ENCODE measurements at regions not wholly inside any gene's neighbourhood (a gene's known extent, or its start where the extent isn't known, plus 50 kb on each side); places are given as distances from the start of the nearest gene placed in this dataset.

DNA sequence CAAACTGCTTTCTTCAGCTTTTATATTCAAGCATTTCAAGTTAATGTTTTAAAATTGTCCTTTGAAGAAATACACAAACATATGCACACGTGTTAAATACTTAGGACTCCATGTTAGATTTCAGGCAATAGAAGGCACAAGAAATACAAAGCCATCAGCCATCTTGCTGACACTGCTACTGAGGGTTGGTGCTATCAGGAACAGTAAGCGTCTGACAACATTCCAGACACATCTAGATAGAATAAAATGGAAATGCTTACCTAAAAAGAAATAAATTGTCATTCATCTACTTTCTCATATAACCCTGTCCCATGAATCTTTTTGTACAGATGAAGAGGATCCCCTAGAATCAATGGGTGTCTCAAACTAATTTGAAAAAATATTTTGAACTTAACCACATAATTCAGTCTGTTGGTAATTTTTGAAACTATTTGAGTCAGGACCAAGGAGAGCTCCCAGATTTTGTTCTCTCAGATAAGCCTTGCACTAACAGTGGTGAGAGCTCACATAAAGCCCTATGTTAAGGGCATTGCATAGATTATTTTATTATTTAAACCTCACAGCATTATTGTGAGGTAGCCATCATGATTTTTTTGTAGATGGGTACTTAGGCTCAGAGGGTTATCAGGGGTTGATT is 631.1 kb upstream of the POU3F2 start:
- DNase-seq = no peak

DNA sequence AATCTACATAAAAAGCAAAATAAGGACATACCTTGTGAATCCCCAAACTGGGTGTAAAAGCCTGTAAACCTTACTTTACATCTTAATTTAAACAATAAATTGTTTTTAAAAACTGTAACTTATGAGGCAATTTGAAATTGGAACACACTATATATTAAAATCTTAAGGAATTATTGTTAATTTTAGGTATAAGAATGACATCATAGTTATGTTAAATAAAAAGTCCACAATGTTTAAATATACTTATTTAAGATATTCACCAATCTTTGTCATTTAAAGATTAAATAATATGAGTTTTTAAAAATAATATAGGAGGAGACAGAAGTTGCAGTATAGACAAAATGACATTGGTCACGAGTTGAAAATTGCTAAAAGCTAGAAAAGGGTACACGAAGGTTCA is 621.9 kb upstream of the POU3F2 start:
- DNase-seq = no peak

DNA sequence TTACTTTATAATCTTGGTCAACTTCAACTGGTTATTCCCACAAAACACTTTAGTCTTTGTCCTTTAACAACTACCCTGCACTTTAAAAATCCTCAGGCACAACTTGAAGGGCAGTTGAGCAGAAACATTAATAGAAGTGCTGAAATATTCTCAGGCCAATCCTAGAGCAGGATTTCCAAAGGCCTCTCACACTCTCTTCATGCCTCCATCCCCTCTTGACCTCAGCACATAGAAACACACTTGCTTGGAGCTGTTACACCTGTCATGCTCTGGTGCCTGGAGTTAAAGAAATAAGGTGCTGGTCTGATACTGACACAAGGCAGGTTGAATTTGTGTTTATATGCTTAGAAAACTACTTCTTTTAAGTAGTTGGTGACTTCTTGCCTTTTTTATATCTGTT is 618.8 kb upstream of the POU3F2 start:
- DNase-seq = no peak

DNA sequence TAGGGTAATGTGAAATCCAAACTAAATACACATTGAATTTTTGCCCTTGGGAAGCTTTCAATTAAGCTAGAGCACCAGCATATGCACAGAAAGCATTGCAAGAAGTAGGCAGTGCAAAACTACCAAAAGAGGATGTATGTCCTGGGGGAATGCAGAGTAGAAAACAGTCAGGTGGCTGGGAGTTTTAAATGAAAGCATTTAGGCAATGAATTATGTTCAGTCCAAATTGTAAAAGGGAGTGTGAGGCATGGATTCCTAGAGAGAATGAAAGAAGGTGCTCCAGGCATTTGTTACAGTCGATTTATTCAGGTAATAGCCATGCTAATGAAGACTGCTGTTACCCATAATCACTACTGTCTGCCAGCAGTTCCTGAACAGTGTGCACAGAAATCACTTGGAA is 604.1 kb upstream of the POU3F2 start:
- DNase-seq = no peak

DNA sequence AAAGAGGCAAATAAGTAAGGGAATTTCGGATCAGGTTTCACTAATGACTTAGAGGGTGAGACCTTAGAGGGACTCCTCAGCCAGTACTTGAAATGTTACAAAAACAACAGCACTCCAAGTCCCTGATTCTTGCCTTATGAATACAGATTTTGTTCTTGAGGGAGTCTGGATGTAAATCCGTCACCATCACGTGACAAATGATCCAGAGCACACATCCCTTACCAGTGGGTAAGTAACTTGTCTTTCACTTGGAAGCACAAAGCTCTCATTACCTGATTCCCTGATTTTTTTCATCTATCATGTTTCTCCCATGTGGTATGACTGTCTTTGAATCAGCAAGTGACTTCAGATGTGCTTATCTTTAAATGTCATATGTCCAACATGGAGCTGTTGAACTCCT is 595.3 kb upstream of the POU3F2 start:
- no peak for DNase-seq

DNA sequence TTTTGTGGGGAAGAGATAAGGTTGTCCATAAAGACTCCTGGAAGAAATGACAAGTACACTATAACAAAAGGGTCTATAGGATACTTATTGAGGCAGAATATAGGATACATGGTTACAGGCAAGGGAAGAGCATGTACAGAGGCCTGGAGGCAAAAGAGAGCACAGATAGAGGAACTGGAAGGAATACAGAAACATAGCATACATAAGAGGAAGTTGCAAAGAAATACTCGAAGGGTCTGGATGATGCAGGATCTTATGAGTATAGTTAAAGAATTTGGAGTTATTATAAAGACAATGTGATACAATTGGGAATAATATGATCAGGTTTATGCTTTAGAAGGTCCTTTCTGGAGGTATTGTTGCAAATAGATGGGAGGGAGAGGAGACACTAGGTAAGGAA is 592.7 kb upstream of the POU3F2 start:
- DNase-seq = no peak

DNA sequence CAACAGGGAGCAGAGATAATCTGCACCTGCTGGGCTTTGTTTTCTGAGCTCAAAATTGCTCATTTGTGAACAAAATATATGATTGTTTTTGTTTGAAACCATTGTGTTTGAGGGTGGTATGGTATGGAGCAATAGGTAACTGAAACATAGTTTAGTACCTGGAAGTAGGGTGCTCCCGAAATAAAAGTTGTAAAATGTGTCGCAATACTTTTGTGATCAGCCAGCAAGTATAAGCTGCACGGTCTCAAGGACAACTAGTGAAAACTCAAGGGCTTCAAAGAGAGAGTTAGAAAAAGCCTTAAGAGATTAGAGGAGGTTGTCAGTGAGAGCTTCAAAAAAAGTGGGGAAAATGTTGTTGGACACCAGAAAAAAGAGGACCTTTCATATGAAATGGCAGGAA is 579.8 kb upstream of the POU3F2 start:
- no peak for DNase-seq

DNA sequence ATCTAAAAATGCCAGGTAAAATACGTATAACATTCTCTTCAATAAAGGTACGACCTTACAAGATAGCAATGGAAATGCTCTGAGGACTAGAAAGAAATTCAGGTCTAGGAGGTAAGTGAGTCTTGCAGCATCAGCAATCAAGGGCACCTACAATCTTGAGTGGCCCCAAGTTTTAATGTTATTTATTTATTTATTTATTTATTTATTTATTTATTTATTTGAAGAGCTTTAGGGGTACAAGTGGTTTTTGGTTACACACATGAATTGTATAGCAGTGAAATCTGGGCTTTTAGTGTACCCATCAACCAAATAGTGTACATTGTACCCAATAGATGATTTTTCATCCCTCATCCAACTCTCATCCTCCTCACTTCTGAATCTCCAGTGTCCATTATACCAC is 574.0 kb upstream of the POU3F2 start:
- no peak for DNase-seq

DNA sequence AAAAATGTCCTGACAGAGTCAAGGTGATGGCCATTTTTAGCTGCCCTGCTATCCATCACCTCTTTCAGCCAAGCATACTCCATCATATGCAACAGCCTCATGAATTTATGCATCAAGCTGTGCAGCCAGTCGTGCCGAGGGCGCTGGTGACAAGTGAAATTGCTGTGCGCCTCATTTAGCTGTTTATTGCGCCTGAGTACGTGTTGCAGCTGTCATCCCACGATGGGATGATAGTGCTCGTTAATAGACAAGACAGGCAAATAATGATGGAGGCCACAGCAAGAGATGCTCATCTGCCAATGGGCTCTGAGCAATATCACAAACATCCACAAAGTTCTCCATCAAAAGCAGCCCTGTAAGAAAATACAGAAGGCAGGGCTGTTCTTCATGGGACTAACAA is 562.3 kb upstream of the POU3F2 start:
- no peak for DNase-seq

DNA sequence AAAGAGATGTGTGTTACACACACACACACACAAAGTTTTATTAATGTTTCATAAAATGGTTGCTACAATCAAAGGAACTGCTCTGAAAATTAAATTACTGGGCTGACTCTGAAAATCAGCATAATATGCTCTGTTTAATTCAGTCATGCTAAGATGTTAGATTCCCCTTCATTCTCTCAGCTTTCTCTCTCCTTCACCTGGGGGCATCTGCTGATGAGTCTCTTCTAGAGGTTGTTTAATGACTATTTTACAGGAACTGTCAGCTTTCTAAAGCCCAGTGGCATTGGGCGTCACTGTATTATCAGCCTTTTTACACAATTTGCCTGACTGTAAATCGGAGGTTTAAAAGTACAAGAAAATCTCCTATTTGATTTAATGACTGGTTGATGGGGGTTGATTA is 559.7 kb upstream of the POU3F2 start:
- no peak for DNase-seq

DNA sequence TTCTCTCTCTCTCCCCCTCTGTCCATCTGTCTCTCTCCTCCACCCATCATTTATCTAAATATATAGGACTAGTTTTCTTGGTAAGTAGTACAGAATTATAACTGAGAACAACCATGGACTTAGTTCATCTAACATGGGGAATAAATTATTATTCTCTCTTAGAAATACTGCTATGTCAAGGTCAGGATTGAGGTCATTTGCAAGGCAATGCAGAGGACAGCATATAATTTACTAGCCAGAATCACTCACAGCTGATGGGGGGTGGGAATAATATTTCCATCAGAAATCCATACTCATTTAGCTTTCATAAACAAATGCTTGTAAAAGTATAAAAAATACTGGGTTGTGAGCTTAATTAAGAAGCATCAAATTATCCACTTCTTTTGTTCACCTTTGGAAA is 553.9 kb upstream of the POU3F2 start:
- DNase-seq = no peak

DNA sequence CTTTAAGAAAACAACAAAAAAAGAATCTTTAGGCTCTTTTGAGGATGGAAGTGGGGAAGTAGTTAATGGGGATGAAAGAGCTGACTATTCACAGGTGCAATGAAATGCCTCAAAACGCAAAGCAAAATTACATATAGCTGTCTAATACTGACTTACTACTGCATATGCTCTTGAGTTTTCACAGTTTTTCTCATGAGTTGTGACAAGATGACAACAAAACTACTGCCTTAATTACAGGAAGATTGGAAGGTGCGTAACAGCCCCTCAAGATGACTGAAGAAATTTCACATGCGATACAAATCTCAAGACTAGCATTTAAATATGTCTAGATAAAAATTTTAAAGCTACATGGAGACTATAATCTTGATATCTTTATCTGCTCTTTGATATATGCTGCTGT is 547.8 kb upstream of the POU3F2 start:
- DNase-seq = no peak

DNA sequence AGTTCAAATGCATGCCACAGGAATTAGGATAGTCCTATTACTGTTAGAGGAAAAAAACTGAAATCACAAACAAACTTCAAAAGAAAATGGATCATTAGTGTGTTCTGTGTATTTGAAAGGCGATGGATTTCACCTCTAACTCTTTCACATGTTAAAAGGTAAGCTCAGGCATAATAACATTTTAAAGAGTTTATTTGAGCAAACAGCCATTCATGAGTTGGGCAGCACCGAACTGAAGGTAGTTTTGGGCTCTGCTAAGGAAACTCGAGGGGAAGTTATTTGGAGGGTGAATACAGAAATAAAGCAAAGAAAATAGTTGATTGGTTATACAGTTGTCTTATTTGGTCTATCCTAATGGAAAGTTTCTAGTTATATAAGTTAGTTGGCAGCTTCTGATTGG is 546.5 kb upstream of the POU3F2 start:
- no peak for DNase-seq

DNA sequence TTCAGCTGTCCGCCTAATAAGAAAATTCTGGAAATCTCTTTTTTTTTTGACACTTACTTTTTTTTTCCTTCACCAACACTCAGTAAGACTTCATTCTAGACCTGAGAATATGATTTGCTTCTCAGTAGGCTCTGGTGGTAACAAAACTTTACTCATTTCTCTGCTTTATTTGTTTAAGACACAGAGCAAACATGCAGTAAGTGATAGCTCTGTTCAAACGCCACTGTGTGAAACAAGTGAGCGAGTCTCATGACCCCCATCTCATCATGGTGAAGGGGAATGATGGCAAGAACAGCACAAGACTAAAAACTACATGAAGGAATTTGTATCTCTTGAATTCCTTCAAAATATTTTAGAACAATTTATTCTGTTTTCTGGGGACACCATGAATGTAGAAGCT is 541.6 kb upstream of the POU3F2 start:
- no peak for DNase-seq

DNA sequence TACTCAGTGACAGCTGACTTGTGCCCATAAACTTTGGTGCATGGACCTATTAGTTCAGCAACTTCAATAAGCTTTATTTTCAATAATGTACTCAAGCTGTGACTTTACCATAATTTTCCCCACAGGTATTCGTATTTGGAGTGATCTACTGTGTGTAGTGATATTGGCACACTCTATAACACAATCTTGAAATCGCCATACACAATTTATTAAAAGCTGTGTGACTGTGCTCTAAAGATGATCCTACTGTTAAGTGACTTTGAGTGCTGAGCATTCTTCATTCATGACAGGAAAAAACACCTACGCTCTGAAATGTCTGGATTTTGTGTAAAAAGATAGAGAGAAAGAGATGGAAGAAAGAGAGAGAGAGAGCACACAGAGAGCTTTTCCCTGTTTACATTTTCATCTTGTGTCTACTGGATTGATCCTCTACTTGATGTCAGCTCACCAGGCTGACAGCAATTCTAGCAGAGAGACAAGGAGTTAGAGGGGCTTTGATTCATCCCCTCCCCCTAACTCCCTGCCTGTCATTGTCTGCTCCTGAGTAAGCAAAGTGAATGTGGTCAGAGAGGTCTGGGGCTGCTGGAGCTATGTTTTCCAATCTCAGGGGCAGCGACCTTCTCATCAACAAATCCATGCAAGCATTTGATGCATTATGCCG is 538.7 kb upstream of the POU3F2 start:
- DNase-seq = no peak

DNA sequence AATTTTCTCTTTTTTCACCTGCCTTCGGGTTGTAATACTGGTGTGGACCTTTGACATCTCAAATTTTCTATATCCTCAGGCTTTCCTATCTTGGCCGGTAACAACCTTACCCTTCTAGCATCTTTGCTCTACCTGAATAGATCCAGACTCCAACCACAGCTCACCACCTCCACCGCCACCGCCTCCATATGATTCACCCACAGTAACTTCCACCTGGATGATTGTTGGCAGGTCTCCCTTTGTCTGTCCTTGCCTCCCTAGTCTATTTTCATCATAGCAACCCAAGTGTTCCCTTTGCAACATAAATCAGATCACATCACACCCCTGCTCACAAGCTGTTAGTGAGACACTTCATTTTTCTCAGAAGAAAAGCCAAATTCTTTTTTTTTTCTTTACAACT is 525.8 kb upstream of the POU3F2 start:
- no peak for DNase-seq

DNA sequence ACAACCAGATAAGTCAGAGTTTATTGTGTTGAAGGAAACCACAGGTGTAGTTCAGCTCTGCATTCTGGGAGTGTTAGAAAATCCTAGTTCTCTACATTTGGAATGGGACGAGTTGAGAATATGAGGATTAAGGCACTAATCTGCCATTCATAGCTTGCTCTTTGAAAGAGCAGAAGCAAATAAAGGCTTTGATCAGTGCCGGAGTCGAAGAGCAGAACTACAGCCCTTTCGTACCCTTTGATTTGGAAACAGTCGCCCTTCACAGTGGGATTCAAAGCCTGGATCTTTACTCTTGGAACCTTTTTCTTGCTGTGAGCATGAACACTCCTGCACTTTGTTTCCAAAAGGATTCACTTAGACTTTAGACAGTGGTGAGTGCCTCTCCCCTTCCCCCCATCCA is 523.9 kb upstream of the POU3F2 start:
- DNase-seq = no peak

DNA sequence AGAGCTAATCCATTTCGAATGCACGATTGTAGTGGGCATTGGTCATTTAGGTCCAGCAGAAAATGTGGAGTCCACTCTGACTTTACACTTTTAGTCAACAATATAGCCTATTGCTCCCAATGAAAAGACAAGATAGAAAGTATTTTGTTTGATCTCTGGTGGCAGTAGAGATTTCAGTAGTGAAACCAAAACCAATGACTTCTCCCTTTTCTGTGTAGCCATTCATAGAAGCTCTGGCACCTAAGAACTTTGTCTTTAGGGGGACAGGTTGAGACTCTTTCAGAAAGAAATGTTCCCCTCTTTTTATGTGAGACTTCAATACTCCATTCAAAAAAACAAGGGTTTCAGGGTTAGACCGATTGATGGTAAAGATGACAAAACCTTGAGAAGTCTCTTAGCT is 510.8 kb upstream of the POU3F2 start:
- DNase-seq = no peak

DNA sequence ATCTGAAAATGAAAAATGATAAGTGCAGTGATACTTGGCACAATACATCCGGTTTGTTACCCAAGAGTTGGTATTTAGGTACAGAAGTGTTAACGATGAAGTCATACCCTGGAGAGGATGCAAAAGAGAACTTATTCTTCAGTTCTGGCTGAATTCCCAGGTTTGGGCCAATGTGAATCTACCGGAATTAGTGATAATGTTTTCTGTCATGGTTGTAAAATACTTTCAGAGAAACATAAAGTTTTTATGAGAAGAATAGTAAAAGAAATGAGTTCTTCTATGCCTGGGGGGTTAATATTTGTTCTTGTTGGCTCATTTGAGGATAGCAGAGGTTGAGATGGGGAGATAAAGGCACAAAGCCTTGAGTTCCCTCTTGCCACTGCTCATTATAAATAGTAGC is 509.9 kb upstream of the POU3F2 start:
- no peak for DNase-seq

DNA sequence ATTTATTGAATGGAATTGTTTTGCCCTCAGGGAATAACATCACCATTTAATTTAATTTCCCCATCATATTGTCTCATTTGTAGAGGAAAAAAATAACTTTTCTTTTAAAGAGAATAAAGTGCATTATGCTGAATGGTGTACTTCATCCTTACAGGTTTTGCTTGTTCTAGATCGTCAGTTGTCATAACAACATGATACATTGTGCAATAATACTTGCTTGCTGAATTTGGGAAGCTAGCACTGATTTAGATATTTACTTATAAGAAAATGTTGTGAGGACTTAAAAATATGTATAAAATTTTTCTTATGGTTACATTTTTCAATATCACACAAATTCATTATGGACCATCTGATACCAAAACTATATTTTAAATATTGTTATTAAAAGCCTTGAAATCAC is 509.0 kb upstream of the POU3F2 start:
- no peak for DNase-seq

DNA sequence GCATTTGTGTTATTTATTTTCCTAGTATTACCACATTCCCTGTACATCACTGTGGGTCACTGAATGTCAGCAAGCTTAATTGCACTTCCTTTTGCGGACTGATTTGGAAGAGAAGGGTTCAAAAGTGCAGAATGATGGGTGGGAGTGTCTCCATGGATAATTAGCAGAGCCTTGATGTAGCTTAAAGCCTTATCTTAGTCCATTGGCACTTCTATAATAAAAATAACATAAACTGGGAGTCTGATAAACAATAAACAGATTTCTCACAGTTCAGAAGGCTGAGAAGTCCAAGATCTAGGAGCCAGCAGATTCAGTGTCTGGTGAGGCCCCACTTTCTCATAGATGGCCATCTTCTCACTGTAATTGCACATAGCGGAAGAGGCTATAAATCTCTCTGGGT is 501.1 kb upstream of the POU3F2 start:
- no peak for DNase-seq

DNA sequence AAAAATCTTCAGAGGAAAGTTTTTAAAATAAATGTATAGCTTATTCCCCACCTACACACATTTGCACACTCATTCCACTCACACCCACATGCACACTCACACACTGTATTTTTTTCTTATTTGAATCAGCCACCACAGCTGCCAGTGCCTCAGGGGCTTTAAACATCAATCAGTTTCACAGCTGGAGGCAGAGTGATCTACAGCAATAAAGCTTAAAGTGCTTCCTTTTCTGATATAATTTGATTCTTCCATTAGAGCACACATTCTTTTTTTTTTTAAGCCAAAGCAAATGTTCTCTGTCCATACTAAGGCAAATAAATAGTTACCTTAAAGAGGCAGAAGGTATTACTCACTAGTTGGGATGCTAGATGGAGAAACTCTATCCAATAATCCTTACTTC is 498.8 kb upstream of the POU3F2 start:
- no peak for DNase-seq

DNA sequence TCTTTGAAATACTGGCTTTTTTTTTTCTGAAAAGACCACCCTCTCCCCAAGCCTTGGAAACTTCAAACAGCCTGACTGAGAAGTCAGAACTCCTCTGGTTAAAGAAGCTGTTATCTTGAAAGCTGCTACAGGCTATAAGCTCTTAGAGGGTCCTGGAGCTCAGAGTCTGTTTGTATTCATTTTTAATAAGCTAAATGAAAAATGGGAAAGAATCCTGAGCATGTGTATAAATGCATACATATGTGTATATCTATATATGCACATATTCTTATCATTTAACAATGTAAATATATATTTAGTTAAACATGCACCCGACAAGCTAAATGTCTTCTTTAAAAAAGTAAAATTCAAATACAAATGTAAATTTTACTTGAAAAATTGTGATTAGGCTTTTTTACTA is 494.9 kb upstream of the POU3F2 start:
- DNase-seq = no peak

DNA sequence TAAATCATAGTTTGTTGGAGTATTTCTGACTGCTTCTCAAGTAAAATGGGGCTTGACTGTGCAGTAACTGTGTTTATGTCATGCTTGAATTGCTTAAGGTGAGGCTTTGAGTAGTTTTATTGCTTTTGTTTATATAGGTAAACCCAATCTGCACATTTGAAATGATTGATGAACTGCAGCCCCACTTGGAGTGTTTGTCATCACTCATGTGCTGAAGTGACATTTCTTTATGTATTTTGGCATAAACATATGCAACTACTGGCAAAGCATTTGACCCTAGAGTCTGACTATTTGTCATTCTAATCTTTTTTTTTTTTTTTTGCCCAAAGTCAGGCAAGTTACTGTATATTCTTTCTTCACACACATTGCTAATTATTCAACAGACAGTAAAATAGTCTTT is 491.4 kb upstream of the POU3F2 start:
- DNase-seq = no peak

DNA sequence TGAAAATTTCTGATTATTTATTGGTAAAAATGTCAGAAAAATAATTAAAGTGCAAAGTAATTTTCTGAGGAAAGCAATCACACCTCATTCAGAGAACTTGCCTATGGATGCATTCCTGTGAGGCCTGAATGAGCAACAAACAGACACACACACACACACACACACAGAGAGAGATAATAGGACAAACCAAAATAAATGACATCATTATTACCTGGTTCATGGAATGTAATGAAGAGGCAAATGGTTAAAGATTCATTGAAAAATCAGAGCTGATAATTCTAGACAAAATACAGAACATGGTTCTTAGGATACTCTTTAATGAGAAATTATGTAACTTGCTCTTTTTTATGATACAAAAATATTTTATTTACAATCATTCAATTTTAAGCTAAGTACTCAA is 490.6 kb upstream of the POU3F2 start:
- DNase-seq = no peak

DNA sequence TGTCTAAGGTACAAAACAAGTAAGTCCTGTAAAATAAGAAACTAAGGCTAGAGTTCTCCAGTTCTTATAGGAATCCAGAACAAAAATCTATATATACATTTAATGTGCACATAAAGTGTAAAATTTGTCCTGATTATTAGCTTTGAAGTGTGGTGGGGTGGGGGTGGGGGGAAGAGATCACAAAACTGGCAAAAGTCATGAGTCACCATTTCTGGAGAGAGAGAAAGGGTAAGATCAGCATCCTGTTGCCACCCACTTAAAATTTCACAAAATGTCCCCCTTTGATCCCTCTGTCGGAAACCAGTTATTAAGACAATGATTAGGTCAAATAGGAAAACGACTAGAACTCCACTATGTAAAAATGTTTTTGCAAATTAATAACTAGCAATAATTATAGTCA is 482.0 kb upstream of the POU3F2 start:
- DNase-seq = no peak

Data from activated CD4-positive, CD25-positive, alpha-beta regulatory T cell treated with anti-CD3 and anti-CD28 coated beads, Interleukin-2, amount 50 U/mL, for 72 hours (primary cell).